ENCODE measurements at regions not wholly inside any gene's neighbourhood (a gene's known extent, or its start where the extent isn't known, plus 50 kb on each side); places are given as distances from the start of the nearest gene placed in this dataset.

GRCh38 chrX:75603833-75604232, 81.0 kb upstream of the ZDHHC15 start:
- no peak for TF ChIP-seq EZH2 (IDR thresholded peaks at IDR 0.05; ENCODE audit: borderline replicate concordance, low read depth, low read length, poor library complexity, severe bottlenecking)
- TF ChIP-seq, protein P1, sequence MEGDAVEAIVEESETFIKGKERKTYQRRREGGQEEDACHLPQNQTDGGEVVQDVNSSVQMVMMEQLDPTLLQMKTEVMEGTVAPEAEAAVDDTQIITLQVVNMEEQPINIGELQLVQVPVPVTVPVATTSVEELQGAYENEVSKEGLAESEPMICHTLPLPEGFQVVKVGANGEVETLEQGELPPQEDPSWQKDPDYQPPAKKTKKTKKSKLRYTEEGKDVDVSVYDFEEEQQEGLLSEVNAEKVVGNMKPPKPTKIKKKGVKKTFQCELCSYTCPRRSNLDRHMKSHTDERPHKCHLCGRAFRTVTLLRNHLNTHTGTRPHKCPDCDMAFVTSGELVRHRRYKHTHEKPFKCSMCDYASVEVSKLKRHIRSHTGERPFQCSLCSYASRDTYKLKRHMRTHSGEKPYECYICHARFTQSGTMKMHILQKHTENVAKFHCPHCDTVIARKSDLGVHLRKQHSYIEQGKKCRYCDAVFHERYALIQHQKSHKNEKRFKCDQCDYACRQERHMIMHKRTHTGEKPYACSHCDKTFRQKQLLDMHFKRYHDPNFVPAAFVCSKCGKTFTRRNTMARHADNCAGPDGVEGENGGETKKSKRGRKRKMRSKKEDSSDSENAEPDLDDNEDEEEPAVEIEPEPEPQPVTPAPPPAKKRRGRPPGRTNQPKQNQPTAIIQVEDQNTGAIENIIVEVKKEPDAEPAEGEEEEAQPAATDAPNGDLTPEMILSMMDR (conservative IDR thresholded peaks at IDR 0.05; ENCODE audit: low read depth, low read length) = peak; percentile 63

Data from A673 (cell line).